Right ventricle myocardium inferior (tissue), 1 donor: ENCODE measurements at regions not wholly inside any gene's neighbourhood (a gene's known extent, or its start where the extent isn't known, plus 50 kb on each side); places are given as distances from the start of the nearest gene placed in this dataset.

Source experiments
- ATAC-seq: fragments of 200-7000 bp; cut with Tn5 transposase; one replicate; pipeline ENCODE4 v1.9.1; 2020; ENCODE audit warnings: mild to moderate bottlenecking, moderate library complexity
- DNase-seq: peaks from one replicate; pipeline ENCODE4 v3.0.0; 2021; ENCODE audit errors: missing footprints
- intact Hi-C: fragments of 100-400 bp; cut with DNase I; formaldehyde crosslinking; loops from one replicate; pipeline ENCODE4 v1.11.0; 2022
- donor health status: DM: no; HTN: yes; CAD: no; lungs with severe emphysema.

GRCh38 chr13:109568339-109568818 lies 218.0 kb downstream of the IRS2 start:
- intact Hi-C loops: no loop called here
- DNase-seq: no peak
- no peak for ATAC-seq

DNA sequence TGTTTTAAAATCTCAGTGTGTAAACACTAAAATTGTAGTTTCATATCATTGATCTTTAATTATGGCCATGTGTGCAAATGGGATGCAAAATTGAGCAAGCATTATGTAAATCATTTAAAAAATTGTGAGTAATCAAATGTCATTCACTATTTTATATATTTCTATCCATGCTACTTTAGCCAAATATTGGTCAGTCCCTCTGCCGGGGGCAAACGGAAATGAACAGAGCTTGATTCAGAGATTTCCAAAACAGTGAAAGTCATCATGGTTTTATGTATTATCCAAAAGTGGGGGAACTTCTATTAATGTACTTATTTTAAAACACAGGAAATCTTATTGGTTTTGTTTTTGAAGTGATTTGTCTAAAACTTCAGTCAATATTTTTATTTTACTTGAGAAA lies 219.1 kb downstream of the IRS2 start:
- ATAC-seq: no peak
- intact Hi-C loops: no loop called here
- no peak for DNase-seq

GRCh38 chr13:109565877-109566276 lies 220.5 kb downstream of the IRS2 start:
- ATAC-seq (no peak), DNase-seq (no peak)
- intact Hi-C loops: no loop called here

- ATAC-seq (no peak), DNase-seq (no peak)
- intact Hi-C loops: no loop called here
Observed at GRCh38 chr13:109548374-109548773, 238.0 kb downstream of the IRS2 start.

- ATAC-seq (no peak), DNase-seq (no peak)
- intact Hi-C loops: no loop called here
Observed at GRCh38 chr13:109547942-109548341, 238.4 kb downstream of the IRS2 start.

DNA sequence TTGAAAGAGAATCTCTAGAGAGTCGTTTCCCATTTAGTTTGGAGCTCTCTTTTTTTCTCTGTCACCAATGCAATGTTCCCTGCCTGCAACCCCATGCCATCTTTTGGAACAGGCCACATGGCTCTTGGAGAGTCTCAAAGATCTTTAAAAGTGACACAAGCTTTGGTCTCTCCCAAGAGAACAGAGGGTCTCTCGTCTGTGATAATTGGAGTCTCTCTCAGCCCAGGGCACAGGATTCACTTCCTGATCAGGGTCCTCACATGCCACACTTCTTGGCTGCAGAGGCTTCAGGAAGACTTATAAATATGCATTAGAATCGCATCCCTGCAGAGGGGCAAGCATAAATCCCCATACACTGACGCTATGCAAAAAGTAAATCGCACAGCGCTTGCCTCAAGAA lies 240.5 kb downstream of the IRS2 start:
- intact Hi-C loops: no loop called here
- no peak for DNase-seq
- no peak for ATAC-seq

DNA sequence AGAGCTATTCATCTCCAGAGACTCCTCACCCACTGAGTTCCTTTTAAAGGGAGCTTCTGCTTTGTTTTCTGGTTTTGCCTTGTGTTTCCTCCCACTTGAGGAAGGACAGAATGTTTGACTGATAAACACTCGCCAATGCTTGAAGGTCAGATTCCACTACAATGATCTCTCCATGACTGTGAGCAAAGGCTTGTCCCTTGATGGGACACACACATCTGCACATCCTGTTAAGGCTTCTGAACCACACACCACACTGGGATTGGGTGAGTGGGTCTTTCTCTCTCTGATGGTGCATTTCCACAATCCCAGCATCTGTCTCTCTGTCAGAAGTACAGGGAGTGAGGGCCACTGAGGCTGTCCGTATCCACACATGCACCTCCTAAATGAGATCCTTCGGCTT lies 245.3 kb downstream of the IRS2 start:
- no peak for DNase-seq
- intact Hi-C loops: no loop called here
- ATAC-seq: peak; percentile 80

DNA sequence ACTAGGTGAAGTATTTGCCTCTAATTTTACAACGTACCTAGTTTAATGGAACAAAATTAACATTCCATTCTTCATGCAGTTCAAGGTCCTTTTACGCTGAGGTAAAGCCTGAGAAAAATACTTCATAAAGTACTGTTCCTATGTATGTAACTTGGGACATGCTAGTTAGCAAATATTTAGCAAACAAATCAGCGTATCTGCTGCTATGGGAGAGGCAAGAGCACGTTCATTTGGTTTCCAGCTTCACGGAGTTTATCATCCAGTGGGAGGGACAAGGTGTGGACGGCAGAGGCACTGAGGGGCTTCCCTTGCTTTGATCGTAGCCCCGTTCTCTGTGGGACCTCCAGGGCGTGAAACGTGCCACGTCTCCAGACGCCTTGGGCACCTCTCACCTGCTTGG lies 248.8 kb downstream of the IRS2 start:
- intact Hi-C loops: no loop called here
- ATAC-seq: no peak
- DNase-seq: no peak

DNA sequence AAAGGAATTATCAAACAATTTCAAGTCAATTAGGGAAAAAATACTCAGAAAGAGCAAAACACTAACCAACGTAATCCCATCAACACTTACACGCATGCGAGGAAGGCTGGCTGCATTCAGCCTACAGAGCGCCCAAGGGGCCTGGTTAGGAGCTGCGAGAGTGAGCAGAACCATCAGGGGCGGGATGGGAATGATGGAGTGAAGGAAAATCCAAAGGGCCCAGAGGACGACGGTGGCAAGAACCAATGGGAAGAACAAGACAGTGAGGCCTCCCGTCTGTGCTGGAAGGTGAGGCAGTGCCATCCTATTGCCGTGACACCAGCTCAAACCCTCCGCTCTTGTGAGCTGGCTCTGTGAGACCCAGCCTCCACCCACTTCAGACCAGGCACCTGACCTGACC lies 253.0 kb downstream of the IRS2 start:
- intact Hi-C loops: no loop called here
- DNase-seq: no peak
- no peak for ATAC-seq

- no peak for DNase-seq
- ATAC-seq: no peak
- intact Hi-C loops: no loop called here
Observed at GRCh38 chr13:109529964-109530363, 256.4 kb downstream of the IRS2 start.

DNA sequence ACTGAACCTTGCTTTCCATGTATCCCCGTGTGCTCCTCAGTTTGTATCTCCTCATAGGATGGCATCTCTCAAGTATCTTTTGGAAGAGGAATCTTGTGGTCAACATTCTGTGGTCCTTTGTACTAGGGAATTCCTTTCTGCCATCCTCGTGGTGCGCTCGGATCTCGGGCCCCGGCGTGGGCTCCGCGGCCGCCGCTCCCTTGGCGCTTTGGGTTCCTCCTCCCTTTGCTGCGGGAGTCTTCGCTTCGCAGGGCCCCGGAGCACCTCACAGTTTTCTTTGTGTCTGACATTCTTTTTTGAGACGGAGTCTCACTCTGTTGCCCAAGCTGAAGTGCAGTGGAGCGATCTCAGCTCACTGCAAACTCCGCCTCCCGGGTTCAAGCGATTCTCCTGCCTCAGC lies 264.7 kb downstream of the IRS2 start:
- intact Hi-C loops: no loop called here
- ATAC-seq (no peak), DNase-seq (no peak)

GRCh38 chr13:109517517-109517916 lies 268.9 kb downstream of the IRS2 start:
- DNase-seq (no peak), ATAC-seq (no peak)
- intact Hi-C loops: no loop called here

DNA sequence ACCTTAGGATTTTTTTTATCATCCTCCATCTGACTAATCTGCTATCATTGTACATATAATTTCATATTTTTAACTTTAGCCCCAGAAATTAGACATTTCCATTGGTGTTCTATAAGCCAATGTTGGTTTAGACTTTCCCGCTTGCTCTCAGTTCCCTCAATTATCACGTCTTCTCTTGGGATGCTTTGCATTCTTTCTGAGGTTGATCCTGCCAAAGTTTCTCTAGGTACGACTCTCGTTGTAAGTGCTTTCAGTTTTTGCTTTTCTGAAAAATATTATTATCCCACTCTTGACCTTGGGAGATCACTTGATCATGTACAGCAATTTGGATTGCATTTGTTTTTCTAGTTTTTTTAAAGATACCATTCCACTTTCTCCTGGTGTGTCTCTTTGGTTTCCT lies 270.2 kb downstream of the IRS2 start:
- intact Hi-C loops: no loop called here
- DNase-seq: no peak
- no peak for ATAC-seq

DNA sequence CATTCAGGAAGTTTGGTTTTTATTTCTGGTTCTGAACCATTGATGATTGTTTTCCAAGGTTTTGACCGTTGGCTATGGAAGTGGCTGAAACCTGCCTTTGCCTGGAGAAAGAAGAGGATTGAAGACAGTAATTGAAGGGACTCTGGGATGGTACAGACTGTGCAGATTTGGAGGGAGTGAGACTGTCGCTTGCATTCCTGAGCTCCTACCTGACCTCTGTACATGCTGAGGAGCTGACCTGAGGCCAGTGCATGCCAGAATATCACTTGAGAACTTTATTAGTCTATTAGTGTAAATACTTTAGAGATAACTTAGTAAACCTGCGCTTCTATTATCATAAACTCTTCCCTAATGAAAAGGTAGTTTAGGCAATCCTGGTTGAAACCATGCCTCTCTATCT lies 276.4 kb downstream of the IRS2 start:
- intact Hi-C loops: no loop called here
- DNase-seq (no peak), ATAC-seq (no peak)

DNA sequence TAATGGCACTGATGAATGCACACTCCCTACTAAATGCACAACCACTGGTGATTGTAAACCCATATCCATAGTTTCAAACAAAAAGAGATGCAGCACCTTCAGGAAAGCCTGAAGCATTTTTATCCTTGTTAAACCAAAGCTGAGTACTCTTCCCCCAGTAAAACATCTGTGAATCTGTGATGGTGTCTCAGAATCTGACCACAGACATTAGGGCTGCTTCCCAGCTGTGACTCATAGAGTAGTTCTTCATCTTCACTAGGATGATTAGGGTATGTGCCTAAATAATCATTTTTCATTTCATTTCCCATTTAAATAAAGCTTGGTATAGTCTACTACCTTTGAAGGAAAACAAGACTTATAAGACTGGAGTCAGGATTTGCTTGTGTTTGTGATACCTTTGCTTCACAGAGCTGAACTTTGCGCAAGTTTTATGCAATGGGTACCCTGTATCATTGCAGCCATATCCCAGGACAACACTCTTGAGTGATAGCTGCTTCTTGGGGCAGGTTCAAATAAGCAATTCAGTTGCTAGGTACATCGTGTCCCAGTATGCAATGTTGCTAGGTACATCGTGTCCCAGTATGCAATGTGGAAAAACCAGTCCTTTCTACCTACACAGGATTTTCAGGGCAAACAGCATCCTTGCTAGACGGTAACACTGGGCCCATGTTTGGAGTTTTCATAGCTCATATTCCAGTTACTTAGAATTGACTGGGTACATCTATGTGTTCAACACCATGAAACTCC lies 277.1 kb downstream of the IRS2 start:
- intact Hi-C loops: no loop called here
- DNase-seq: no peak
- ATAC-seq: no peak

- intact Hi-C loops: no loop called here
- ATAC-seq (no peak), DNase-seq (no peak)
Observed at GRCh38 chr13:109500146-109500773, 286.1 kb downstream of the IRS2 start.

DNA sequence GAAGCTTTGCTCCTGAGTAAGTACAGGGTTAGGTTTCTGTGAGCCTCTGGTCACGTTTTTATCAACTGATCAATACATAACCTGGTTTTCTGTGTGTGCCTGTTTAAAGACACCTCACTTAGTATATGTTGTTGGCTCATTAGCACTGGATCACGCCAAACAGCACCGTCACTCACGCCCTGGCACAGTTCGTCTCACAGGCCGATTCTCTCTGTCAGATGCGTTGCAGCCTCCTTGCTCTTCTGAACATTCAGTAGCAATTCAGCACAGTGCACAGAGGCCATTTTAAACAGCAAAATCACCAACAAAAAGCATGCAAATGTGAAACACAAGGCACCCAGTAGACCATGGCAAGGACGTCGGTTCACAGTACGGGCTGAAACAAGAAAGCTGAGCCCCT lies 288.5 kb downstream of the IRS2 start:
- DNase-seq (no peak), ATAC-seq (no peak)
- intact Hi-C loops: no loop called here

DNA sequence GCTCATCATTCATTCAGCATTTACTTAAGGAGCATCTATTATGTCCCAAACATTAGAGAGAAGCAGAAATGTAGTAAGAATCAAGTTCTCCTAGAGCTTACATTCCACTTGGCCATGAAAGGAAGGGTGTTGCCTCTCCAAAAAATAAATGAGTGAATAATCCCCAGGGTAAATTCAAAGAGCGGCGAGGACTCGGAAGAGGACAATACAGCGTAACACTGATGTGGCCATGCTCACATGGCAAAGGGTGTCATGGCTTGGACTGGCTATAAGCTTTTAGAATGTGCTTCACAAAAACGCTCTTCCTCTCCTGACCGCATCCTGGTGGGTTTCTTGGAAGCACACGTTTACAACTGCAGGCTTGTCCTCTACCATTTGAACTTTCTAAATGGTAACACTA lies 290.2 kb downstream of the IRS2 start:
- intact Hi-C loops: no loop called here
- no peak for DNase-seq
- no peak for ATAC-seq

GRCh38 chr13:109494925-109495369 lies 291.4 kb downstream of the IRS2 start:
- ATAC-seq: no peak
- intact Hi-C loops: no loop called here
- DNase-seq: no peak

GRCh38 chr13:109485136-109485794 lies 301.1 kb downstream of the IRS2 start:
- intact Hi-C loops: no loop called here
- DNase-seq (no peak), ATAC-seq (no peak)
